Natural killer cell (primary cell): ENCODE measurements at regions not wholly inside any gene's neighbourhood (a gene's known extent, or its start where the extent isn't known, plus 50 kb on each side); places are given as distances from the start of the nearest gene placed in this dataset.

Source experiments
- ATAC-seq, 3 donors: fragments of 150-1000 bp in 2 of 3; fragments of 200-7000 bp in 1 of 3; cut with Tn5 transposase; 1 replicate in 1 of 3; 2 replicates in 2 of 3; pipeline ENCODE4 v1.10.0; 2021; ENCODE audit warnings: mild to moderate bottlenecking in 2 of 3, moderate library complexity in 2 of 3
- DNase-seq, 2 donors: peaks; one replicate each; pipeline versions ENCODE4 v3.0.0 to v3.0.0-alpha.2; 2013 to 2021; ENCODE audit warnings: mixed read lengths in 1 of 2
- H3K27ac ChIP-seq: one replicate; pipeline ENCODE4 v1.5.1; 2013; ENCODE audit warnings: mild to moderate bottlenecking, low read length
- H3K27me3 ChIP-seq: one replicate; pipeline ENCODE4 v1.6.1; 2013; ENCODE audit warnings: low read length; ENCODE audit not compliant: control insufficient read depth, insufficient read depth
- H3K36me3 ChIP-seq: one replicate; pipeline ENCODE4 v1.6.1; 2013; ENCODE audit warnings: low read length; ENCODE audit not compliant: control insufficient read depth, insufficient read depth
- H3K4me1 ChIP-seq: one replicate; pipeline ENCODE4 v1.6.1; 2013; ENCODE audit warnings: low read length; ENCODE audit not compliant: control insufficient read depth, insufficient read depth
- H3K4me3 ChIP-seq: one replicate; pipeline ENCODE4 v1.5.1; 2013; ENCODE audit warnings: low read length
- H3K9me3 ChIP-seq: one replicate; pipeline ENCODE4 v1.6.1; 2013; ENCODE audit warnings: low read length; ENCODE audit not compliant: control insufficient read depth, insufficient read depth
- H3K27ac Mint-ChIP-seq, 2 donors: one replicate each; pipeline ENCODE4 v1.8.0; 2022; ENCODE audit warnings: mild to moderate bottlenecking in 2 of 2, mixed read lengths in 2 of 2, moderate library complexity in 1 of 2
- H3K27me3 Mint-ChIP-seq, 2 donors: one replicate each; pipeline ENCODE4 v1.8.0; 2022; ENCODE audit warnings: low read depth in 2 of 2, mixed read lengths in 2 of 2
- H3K36me3 Mint-ChIP-seq: one replicate; pipeline ENCODE4 v1.8.0; 2022; ENCODE audit warnings: mixed read lengths
- H3K4me1 Mint-ChIP-seq, 2 donors: one replicate each; pipeline ENCODE4 v1.8.0; 2022; ENCODE audit warnings: mixed read lengths in 2 of 2
- H3K4me3 Mint-ChIP-seq: one replicate; pipeline ENCODE4 v1.8.0; 2022; ENCODE audit warnings: mild to moderate bottlenecking, moderate library complexity, mixed read lengths
- H3K9me3 Mint-ChIP-seq, 2 donors: one replicate each; pipeline ENCODE4 v1.8.0; 2022; ENCODE audit warnings: mixed read lengths in 2 of 2
- WGBS: methylation state at CpG from one replicate; pipeline ENCODE4 v1.1.7; 2013; ENCODE audit warnings: missing lambda C conversion rate; ENCODE audit not compliant: insufficient coverage; 5-methylcytosine and 5-hydroxymethylcytosine counted together
- intact Hi-C: fragments of 100-400 bp; cut with micrococcal nuclease; formaldehyde crosslinking; loops from one replicate; pipeline ENCODE4 v1.14.2; 2022
- TF ChIP-seq, protein P1 (sequence below): fragments of 200-600 bp; IDR thresholded peaks from one replicate; pipeline ENCODE4 v1.8.0; 2022; ENCODE audit warnings: antibody characterized with exemption

DNA sequence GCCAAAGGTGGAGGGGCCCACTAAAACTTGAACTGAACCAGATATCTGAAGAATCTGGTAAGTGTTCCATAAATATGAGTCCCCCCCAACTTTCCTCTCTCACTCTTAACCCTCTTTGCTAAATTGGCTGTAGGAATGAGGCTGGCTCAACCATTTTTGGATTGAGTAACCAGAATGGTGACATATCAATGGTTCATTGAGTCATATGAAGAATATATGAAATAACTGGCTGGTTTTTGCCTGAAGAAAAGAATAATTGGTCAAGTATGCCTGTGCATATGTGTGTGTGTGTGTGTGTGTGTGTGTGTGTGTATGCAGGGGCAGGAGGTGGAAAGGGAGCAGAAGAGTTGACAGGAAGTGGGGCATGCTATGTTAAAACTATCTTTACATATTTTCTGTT is 472.9 kb upstream of the THBS1 start:
- TF ChIP-seq, protein P1, sequence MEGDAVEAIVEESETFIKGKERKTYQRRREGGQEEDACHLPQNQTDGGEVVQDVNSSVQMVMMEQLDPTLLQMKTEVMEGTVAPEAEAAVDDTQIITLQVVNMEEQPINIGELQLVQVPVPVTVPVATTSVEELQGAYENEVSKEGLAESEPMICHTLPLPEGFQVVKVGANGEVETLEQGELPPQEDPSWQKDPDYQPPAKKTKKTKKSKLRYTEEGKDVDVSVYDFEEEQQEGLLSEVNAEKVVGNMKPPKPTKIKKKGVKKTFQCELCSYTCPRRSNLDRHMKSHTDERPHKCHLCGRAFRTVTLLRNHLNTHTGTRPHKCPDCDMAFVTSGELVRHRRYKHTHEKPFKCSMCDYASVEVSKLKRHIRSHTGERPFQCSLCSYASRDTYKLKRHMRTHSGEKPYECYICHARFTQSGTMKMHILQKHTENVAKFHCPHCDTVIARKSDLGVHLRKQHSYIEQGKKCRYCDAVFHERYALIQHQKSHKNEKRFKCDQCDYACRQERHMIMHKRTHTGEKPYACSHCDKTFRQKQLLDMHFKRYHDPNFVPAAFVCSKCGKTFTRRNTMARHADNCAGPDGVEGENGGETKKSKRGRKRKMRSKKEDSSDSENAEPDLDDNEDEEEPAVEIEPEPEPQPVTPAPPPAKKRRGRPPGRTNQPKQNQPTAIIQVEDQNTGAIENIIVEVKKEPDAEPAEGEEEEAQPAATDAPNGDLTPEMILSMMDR, result no peak
- Mint-ChIP-seq H3K36me3 (no peaks in the 10 kb centered on the region), H3K27ac (no peak overlapping the region), H3K27me3 (peaks cover 12 to 37% of the 10 kb centered on the region in 2 donors), H3K4me1 (no peaks in the 10 kb centered on the region), H3K9me3 (no peaks in the 10 kb centered on the region), H3K4me3 (no peak overlapping the region)
- Histone ChIP-seq H3K27me3 (no peaks in the 10 kb centered on the region), H3K4me1 (no peaks in the 10 kb centered on the region), H3K9me3 (no peaks in the 10 kb centered on the region), H3K36me3 (no peaks in the 10 kb centered on the region), H3K27ac (no peak overlapping the region), H3K4me3 (no peak overlapping the region)
- ATAC-seq (no peak), DNase-seq (no peak)
- intact Hi-C loops, result no loop called here

DNA sequence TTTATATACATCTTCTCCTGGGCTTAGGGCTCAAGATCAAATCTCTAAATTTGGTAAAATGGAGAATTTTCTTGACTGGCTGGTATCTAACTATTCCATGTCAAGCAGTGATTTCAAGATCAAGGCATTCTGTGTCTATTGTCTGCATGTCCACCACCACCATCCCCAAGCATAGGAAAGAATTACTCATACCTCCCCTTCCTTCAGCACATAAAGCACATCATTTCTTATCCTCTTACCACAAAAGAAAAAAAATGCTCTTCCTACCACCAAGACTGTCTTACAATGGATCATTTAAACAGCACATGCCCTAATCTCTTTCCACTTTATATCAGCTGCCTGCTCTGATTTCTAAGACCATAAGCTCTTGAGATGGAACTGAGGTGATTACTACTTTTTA is 470.5 kb upstream of the THBS1 start:
- intact Hi-C loops, result no loop called here
- no peak overlapping the region for H3K27ac ChIP-seq
- no peak overlapping the region for H3K27ac Mint-ChIP-seq
- H3K36me3 ChIP-seq, result no peaks in the 10 kb centered on the region
- DNase-seq, result no peak
- no peaks in the 10 kb centered on the region for H3K4me1 Mint-ChIP-seq
- H3K9me3 ChIP-seq, result no peaks in the 10 kb centered on the region
- H3K4me3 ChIP-seq, result no peak overlapping the region
- H3K4me3 Mint-ChIP-seq, result no peak overlapping the region
- TF ChIP-seq, protein P1, result no peak
- H3K4me1 ChIP-seq, result no peaks in the 10 kb centered on the region
- no peak for ATAC-seq
- H3K27me3 Mint-ChIP-seq, result peaks cover 13 to 25% of the 10 kb centered on the region in 2 donors
- no peaks in the 10 kb centered on the region for H3K9me3 Mint-ChIP-seq
- H3K27me3 ChIP-seq, result no peaks in the 10 kb centered on the region
- no peaks in the 10 kb centered on the region for H3K36me3 Mint-ChIP-seq

DNA sequence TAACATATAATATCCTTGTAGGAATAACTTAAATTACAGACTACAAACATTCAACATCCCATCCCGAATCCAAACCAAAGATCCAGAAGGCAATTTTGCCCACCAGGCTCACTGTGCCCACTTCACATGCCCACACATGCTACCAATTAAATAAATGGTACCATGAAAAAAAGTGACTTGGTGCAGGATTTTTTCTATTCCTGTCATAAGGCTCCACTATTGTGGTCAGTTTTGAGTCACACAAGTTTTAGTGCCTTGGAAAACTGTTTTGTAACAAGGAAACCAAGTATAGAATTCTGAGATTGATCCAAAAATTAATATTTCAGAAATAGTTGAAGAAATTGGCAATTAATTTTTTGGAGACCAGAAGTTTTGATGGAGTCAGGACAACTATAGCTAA is 470.1 kb upstream of the THBS1 start:
- intact Hi-C loops, result no loop called here
- ATAC-seq (no peak), DNase-seq (no peak)
- Histone ChIP-seq H3K4me1 (no peaks in the 10 kb centered on the region), H3K9me3 (no peaks in the 10 kb centered on the region), H3K27ac (no peak overlapping the region), H3K27me3 (no peaks in the 10 kb centered on the region), H3K36me3 (no peaks in the 10 kb centered on the region), H3K4me3 (no peak overlapping the region)
- TF ChIP-seq, protein P1, result no peak
- WGBS, result 75% methylated on average over 1 of the region's 1 CpG
- Mint-ChIP-seq H3K4me1 (no peaks in the 10 kb centered on the region), H3K4me3 (no peak overlapping the region), H3K36me3 (no peaks in the 10 kb centered on the region), H3K9me3 (no peaks in the 10 kb centered on the region), H3K27ac (no peak overlapping the region), H3K27me3 (peaks cover 13 to 25% of the 10 kb centered on the region in 2 donors)

GRCh38 chr15:39113741-39114140 is 467.1 kb upstream of the THBS1 start:
- H3K27ac Mint-ChIP-seq, result no peak overlapping the region
- 82% methylated on average over 3 of the region's 3 CpGs for WGBS
- no peaks in the 10 kb centered on the region for H3K36me3 ChIP-seq
- no peak overlapping the region for H3K4me3 ChIP-seq
- H3K27me3 Mint-ChIP-seq, result peaks cover 25 to 39% of the 10 kb centered on the region in 2 donors
- no peaks in the 10 kb centered on the region for H3K4me1 Mint-ChIP-seq
- no peaks in the 10 kb centered on the region for H3K27me3 ChIP-seq
- H3K4me1 ChIP-seq, result no peaks in the 10 kb centered on the region
- H3K4me3 Mint-ChIP-seq, result no peak overlapping the region
- no peak overlapping the region for H3K27ac ChIP-seq
- H3K36me3 Mint-ChIP-seq, result peaks cover 23% of the 10 kb centered on the region
- TF ChIP-seq, protein P1, result no peak
- intact Hi-C loops, result no loop called here
- H3K9me3 Mint-ChIP-seq, result peaks cover 2 to 7% of the 10 kb centered on the region in 2 donors
- no peaks in the 10 kb centered on the region for H3K9me3 ChIP-seq
- no peak for DNase-seq
- ATAC-seq, result no peak
